Lower lobe of right lung (tissue), 2 donors: ENCODE measurements at regions not wholly inside any gene's neighbourhood (a gene's known extent, or its start where the extent isn't known, plus 50 kb on each side); places are given as distances from the start of the nearest gene placed in this dataset.

Source experiments
- ATAC-seq, 2 donors: fragments of 200-7000 bp; cut with Tn5 transposase; one replicate each; pipeline ENCODE4 v1.9.1; 2020 to 2022; ENCODE audit warnings: mild to moderate bottlenecking in 2 of 2, moderate library complexity in 2 of 2
- DNase-seq: peaks from one replicate; pipeline ENCODE4 v3.0.0-alpha.2; 2020
- H3K27ac ChIP-seq: fragments of 200-600 bp; one replicate; pipeline ENCODE4 v1.8.0; 2022
- H3K27me3 ChIP-seq: fragments of 200-600 bp; one replicate; pipeline ENCODE4 v1.8.0; 2022; ENCODE audit warnings: low read depth
- H3K36me3 ChIP-seq: fragments of 200-600 bp; one replicate; pipeline ENCODE4 v1.8.0; 2022; ENCODE audit warnings: mild to moderate bottlenecking
- H3K4me1 ChIP-seq: fragments of 200-600 bp; one replicate; pipeline ENCODE4 v1.8.0; 2022
- H3K4me3 ChIP-seq: fragments of 200-600 bp; one replicate; pipeline ENCODE4 v1.8.0; 2022; ENCODE audit warnings: mild to moderate bottlenecking
- H3K9me3 ChIP-seq: fragments of 200-600 bp; one replicate; pipeline ENCODE4 v1.8.0; 2022
- intact Hi-C: fragments of 100-400 bp; cut with DNase I; formaldehyde crosslinking; loops from one replicate; pipeline ENCODE4 v1.11.0; 2022
- TF ChIP-seq, protein P1 (sequence below): fragments of 200-600 bp; IDR thresholded peaks from one replicate; pipeline ENCODE4 v1.8.0; 2022; ENCODE audit warnings: antibody characterized with exemption, mild to moderate bottlenecking
- donor health status: DM: no; HTN: yes; CAD: no; lungs with severe emphysema.

DNA sequence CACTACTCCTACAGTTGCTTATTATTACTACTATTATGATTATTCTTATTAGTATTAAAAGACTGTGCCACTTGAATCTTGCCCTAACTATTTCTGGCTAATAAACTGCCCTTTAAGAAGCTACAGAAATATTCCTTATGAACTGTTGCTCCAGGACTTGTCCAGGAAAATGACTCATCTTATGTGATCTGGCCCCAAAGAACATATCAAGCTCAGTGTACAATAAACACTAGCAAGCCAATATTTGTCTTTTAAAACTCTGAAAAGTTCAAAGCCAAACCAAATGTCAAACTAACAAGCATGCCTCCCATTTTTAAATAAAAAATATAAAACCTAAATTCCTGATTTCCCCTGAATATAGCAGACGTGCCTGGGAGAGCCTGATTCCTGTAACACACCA, 88.7 kb upstream of the SIM2 start:
- H3K27ac ChIP-seq = no peak overlapping the region
- no peak for DNase-seq
- no peaks in the 10 kb centered on the region for H3K36me3 ChIP-seq
- H3K4me1 ChIP-seq = no peaks in the 10 kb centered on the region
- no peak for ATAC-seq
- intact Hi-C loops = no loop called here
- peaks cover 11% of the 10 kb centered on the region for H3K27me3 ChIP-seq
- no peak overlapping the region for H3K4me3 ChIP-seq
- no peaks in the 10 kb centered on the region for H3K9me3 ChIP-seq
- TF ChIP-seq, protein P1, sequence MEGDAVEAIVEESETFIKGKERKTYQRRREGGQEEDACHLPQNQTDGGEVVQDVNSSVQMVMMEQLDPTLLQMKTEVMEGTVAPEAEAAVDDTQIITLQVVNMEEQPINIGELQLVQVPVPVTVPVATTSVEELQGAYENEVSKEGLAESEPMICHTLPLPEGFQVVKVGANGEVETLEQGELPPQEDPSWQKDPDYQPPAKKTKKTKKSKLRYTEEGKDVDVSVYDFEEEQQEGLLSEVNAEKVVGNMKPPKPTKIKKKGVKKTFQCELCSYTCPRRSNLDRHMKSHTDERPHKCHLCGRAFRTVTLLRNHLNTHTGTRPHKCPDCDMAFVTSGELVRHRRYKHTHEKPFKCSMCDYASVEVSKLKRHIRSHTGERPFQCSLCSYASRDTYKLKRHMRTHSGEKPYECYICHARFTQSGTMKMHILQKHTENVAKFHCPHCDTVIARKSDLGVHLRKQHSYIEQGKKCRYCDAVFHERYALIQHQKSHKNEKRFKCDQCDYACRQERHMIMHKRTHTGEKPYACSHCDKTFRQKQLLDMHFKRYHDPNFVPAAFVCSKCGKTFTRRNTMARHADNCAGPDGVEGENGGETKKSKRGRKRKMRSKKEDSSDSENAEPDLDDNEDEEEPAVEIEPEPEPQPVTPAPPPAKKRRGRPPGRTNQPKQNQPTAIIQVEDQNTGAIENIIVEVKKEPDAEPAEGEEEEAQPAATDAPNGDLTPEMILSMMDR = no peak

DNA sequence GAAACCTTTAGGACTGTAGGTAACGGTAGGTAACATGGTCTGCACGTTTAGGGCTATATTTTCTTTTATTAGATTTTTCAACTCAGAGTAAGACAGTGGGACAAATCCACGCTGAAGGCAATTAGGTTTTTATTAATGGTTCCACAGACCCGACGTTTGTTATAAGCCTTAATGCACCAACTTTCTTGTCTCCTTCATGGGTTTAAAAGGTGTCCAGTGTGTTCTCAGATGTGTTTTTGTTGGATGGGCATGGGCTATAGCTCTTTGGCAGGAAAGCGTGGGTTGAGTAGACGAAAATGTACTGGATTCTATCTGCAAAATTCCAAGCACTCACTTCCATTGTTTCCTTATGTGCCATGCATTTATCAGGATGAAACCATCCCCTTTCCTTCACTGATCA, 88.0 kb upstream of the SIM2 start:
- Histone ChIP-seq H3K4me1 (no peaks in the 10 kb centered on the region), H3K27ac (no peak overlapping the region), H3K9me3 (no peaks in the 10 kb centered on the region), H3K4me3 (no peak overlapping the region), H3K27me3 (peaks cover 5% of the 10 kb centered on the region), H3K36me3 (no peaks in the 10 kb centered on the region)
- DNase-seq (no peak), ATAC-seq (no peak)
- TF ChIP-seq, protein P1 = no peak
- intact Hi-C loops = no loop called here

DNA sequence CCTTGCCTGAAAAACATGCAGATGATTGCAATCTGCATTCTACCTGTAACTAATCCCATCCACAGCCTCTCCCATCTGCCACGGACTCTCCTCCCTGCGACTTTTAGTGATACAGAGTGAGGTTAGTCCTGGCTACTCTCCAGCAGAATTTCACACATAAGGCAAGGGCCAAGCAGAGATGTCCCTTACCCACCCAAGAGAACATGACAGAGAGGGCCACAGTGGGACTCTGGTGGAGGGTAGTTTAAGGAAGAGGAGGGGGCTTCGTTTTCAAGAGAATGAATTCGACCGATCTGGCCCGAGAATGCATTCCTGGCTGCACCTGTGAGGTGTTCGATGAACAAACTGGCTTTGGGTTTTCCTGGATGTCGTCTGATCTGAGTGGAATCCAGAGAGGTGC, 87.5 kb upstream of the SIM2 start:
- DNase-seq = no peak
- H3K36me3 ChIP-seq = no peaks in the 10 kb centered on the region
- no peaks in the 10 kb centered on the region for H3K9me3 ChIP-seq
- intact Hi-C loops = no loop called here
- TF ChIP-seq, protein P1 = no peak
- no peak for ATAC-seq
- peaks cover 3% of the 10 kb centered on the region for H3K27me3 ChIP-seq
- H3K4me1 ChIP-seq = no peaks in the 10 kb centered on the region
- H3K27ac ChIP-seq = no peak overlapping the region
- H3K4me3 ChIP-seq = no peak overlapping the region

DNA sequence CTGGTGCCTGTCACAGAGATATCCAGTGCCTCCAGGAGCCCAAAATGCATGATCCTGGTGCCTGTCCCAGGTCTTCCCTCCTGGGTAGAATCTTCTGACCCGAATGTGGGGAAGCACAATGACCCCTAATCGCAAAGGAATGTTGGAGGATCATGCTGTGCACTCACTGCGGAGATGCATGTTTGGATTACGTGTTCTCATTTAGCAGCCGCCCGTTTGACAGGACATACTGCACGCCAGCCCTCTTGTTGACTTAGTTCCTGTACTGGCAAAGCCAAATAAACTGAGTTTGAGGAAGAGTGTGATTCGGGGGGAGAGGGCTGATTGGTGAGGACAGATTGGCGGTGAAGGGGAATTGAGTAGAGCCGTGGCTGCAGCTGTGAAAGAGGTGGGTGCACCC, 85.9 kb upstream of the SIM2 start:
- intact Hi-C loops = no loop called here
- no peak overlapping the region for H3K27ac ChIP-seq
- H3K27me3 ChIP-seq = no peaks in the 10 kb centered on the region
- TF ChIP-seq, protein P1 = no peak
- ATAC-seq = no peak
- DNase-seq = no peak
- H3K9me3 ChIP-seq = no peaks in the 10 kb centered on the region
- H3K4me3 ChIP-seq = no peak overlapping the region
- H3K4me1 ChIP-seq = no peaks in the 10 kb centered on the region
- H3K36me3 ChIP-seq = no peaks in the 10 kb centered on the region

DNA sequence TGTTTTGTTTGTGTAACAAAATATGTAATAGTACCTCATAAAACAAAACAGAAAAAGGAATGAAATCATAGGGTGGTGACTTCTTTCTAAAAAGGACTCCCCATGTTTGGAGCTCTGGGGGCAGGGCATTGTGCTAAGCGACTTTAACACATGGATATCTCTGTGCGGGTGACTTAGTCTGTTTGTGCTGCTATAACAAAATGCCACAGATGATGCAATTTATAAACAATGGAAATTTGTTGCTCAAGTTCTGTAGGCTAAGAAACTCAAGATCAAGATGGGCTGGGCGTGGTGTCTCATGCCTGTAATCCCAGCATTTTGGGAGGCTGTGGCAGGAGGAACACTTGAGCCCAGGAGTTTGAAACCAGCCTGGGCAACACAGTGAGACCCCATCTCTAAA, 85.4 kb upstream of the SIM2 start:
- intact Hi-C loops = no loop called here
- DNase-seq (no peak), ATAC-seq (no peak)
- Histone ChIP-seq H3K9me3 (no peaks in the 10 kb centered on the region), H3K27ac (no peak overlapping the region), H3K4me1 (no peaks in the 10 kb centered on the region), H3K36me3 (no peaks in the 10 kb centered on the region), H3K27me3 (no peaks in the 10 kb centered on the region), H3K4me3 (no peak overlapping the region)
- TF ChIP-seq, protein P1 = no peak
